Hepatocyte (in vitro differentiated cells): ENCODE measurements at regions not wholly inside any gene's neighbourhood (a gene's known extent, or its start where the extent isn't known, plus 50 kb on each side); places are given as distances from the start of the nearest gene placed in this dataset.

Experiments
- DNase-seq: peaks from one replicate; pipeline ENCODE4 v3.0.0-alpha.2; 2016; ENCODE audit warnings: low spot score
- H2AFZ ChIP-seq: fragments of 200-600 bp; sonication (generic); 2 replicates; pipeline ENCODE4 v1.6.0; 2016; ENCODE audit warnings: antibody characterized with exemption, mild to moderate bottlenecking
- H3K27ac ChIP-seq: fragments of 200-600 bp; sonication (generic); 2 replicates; pipeline ENCODE4 v1.5.1; 2016; ENCODE audit warnings: mild to moderate bottlenecking
- H3K27me3 ChIP-seq: fragments of 200-600 bp; sonication (generic); 2 replicates; pipeline ENCODE4 v1.6.1; 2016
- H3K36me3 ChIP-seq: fragments of 200-600 bp; sonication (generic); replicated peaks from 2 replicates; pipeline ENCODE4 v1.5.1; 2016; ENCODE audit warnings: low read depth; ENCODE audit not compliant: insufficient read depth
- H3K4me1 ChIP-seq: fragments of 200-600 bp; sonication (generic); 2 replicates; pipeline ENCODE4 v1.5.1; 2016; ENCODE audit warnings: mild to moderate bottlenecking, moderate library complexity; ENCODE audit not compliant: insufficient read depth
- H3K4me2 ChIP-seq: fragments of 200-600 bp; sonication (generic); 2 replicates; pipeline ENCODE4 v1.6.0; 2016
- H3K4me3 ChIP-seq: fragments of 200-600 bp; sonication (generic); 2 replicates; pipeline ENCODE4 v1.5.1; 2016; ENCODE audit warnings: mild to moderate bottlenecking
- H3K79me2 ChIP-seq: fragments of 200-600 bp; sonication (generic); 2 replicates; pipeline ENCODE4 v1.6.0; 2017; ENCODE audit warnings: mild to moderate bottlenecking
- H3K9me2 ChIP-seq: fragments of 200-600 bp; sonication (generic); replicated peaks from 2 replicates; pipeline ENCODE4 v1.6.0; 2017; ENCODE audit warnings: mild to moderate bottlenecking; ENCODE audit not compliant: insufficient read depth
- H3K9me3 ChIP-seq: fragments of 200-600 bp; sonication (generic); 2 replicates; pipeline ENCODE4 v1.5.1; 2016; ENCODE audit warnings: low read depth, mild to moderate bottlenecking
- H4K20me1 ChIP-seq: fragments of 200-600 bp; sonication (generic); 2 replicates; pipeline ENCODE4 v1.6.0; 2016; ENCODE audit warnings: mild to moderate bottlenecking; ENCODE audit not compliant: insufficient read depth, poor library complexity, severe bottlenecking
- EZH2 ChIP-seq: fragments of 200-600 bp; sonication (generic); IDR thresholded peaks from 2 replicates; pipeline ENCODE4 v1.6.1; 2016; ENCODE audit warnings: antibody characterized with exemption, mild to moderate bottlenecking, borderline replicate concordance
- EZH2phosphoT487 ChIP-seq: fragments of 200-600 bp; sonication (generic); IDR thresholded peaks from one replicate; pipeline ENCODE4 v1.6.1; 2018; ENCODE audit warnings: antibody characterized with exemption, mild to moderate bottlenecking, low read depth, moderate library complexity; ENCODE audit not compliant: unreplicated experiment, severe bottlenecking
- WGBS: methylation state at CpG from one replicate; pipeline ENCODE4 v1.1.6; 2016; ENCODE audit warnings: low lambda C conversion rate; ENCODE audit errors: missing lambda C conversion rate; 5-methylcytosine and 5-hydroxymethylcytosine counted together
- TF ChIP-seq, protein P1 (sequence below): fragments of 200-600 bp; sonication (generic); IDR thresholded peaks from 2 replicates; pipeline ENCODE4 v1.5.1; 2016; ENCODE audit warnings: antibody characterized with exemption, mild to moderate bottlenecking; ENCODE audit not compliant: poor library complexity

- Histone ChIP-seq H3K9me2 (no peaks in the 10 kb centered on the region), H3K27me3 (no peaks in the 10 kb centered on the region), H3K9me3 (no peaks in the 10 kb centered on the region), H2AFZ (no peak overlapping the region), H3K36me3 (no peaks in the 10 kb centered on the region), H3K4me1 (no peaks in the 10 kb centered on the region), H3K79me2 (no peaks in the 10 kb centered on the region), H4K20me1 (no peaks in the 10 kb centered on the region), H3K4me3 (no peak overlapping the region), H3K4me2 (no peak overlapping the region), H3K27ac (no peak overlapping the region)
- 59% methylated on average over 1 of the region's 1 CpG for WGBS
- no peak for DNase-seq
- TF ChIP-seq EZH2phosphoT487 (no peak), EZH2 (no peak)
- TF ChIP-seq, protein P1, sequence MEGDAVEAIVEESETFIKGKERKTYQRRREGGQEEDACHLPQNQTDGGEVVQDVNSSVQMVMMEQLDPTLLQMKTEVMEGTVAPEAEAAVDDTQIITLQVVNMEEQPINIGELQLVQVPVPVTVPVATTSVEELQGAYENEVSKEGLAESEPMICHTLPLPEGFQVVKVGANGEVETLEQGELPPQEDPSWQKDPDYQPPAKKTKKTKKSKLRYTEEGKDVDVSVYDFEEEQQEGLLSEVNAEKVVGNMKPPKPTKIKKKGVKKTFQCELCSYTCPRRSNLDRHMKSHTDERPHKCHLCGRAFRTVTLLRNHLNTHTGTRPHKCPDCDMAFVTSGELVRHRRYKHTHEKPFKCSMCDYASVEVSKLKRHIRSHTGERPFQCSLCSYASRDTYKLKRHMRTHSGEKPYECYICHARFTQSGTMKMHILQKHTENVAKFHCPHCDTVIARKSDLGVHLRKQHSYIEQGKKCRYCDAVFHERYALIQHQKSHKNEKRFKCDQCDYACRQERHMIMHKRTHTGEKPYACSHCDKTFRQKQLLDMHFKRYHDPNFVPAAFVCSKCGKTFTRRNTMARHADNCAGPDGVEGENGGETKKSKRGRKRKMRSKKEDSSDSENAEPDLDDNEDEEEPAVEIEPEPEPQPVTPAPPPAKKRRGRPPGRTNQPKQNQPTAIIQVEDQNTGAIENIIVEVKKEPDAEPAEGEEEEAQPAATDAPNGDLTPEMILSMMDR: no peak
Measured at GRCh38 chr6:117156741-117157140, 108.6 kb upstream of the VGLL2 start.

GRCh38 chr6:117157448-117157847, 107.9 kb upstream of the VGLL2 start:
- no peaks in the 10 kb centered on the region for H3K9me3 ChIP-seq
- TF ChIP-seq EZH2 (no peak), EZH2phosphoT487 (no peak)
- TF ChIP-seq, protein P1: no peak
- WGBS: 54% methylated on average over 3 of the region's 3 CpGs
- no peaks in the 10 kb centered on the region for H4K20me1 ChIP-seq
- no peak overlapping the region for H2AFZ ChIP-seq
- H3K9me2 ChIP-seq: no peaks in the 10 kb centered on the region
- H3K27ac ChIP-seq: no peak overlapping the region
- no peaks in the 10 kb centered on the region for H3K36me3 ChIP-seq
- no peaks in the 10 kb centered on the region for H3K79me2 ChIP-seq
- no peak overlapping the region for H3K4me2 ChIP-seq
- no peaks in the 10 kb centered on the region for H3K27me3 ChIP-seq
- no peak overlapping the region for H3K4me3 ChIP-seq
- no peak for DNase-seq
- H3K4me1 ChIP-seq: no peaks in the 10 kb centered on the region

DNA sequence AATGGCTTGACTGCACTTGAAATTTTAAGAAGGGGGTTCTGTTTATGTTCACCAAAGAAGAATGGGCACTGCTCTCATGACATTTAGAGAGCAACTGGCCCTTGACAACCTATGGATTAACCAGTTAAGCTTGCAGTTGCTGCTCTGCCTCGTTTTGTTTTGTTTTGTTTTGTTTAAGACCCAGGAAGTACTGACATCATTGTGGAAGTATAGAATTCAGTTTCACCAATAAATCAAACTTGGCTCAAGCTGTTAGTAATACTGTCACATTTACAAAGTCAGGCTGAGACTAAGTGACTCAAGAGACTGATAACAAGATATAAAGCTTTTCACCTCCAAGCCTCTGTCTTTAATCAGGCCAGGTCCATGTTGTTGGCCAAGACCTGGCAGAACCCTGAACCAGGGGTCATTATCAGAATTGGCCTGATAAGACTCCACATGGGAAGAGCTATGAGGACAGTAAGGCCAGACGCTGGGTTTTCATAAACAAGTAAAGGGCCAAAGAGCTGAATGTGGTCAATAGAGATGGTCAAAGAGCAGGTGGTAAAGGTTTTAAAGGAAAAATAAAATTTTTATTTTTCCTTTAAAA, 99.4 kb upstream of the VGLL2 start:
- Histone ChIP-seq H3K27me3 (no peaks in the 10 kb centered on the region), H3K36me3 (no peaks in the 10 kb centered on the region), H3K4me1 (no peaks in the 10 kb centered on the region), H3K27ac (no peak overlapping the region), H4K20me1 (no peaks in the 10 kb centered on the region), H3K79me2 (no peaks in the 10 kb centered on the region), H3K4me3 (no peak overlapping the region), H3K9me2 (no peaks in the 10 kb centered on the region), H2AFZ (no peak overlapping the region), H3K9me3 (no peaks in the 10 kb centered on the region), H3K4me2 (no peak overlapping the region)
- DNase-seq: no peak
- WGBS: 25% methylated on average over 2 of the region's 2 CpGs
- TF ChIP-seq EZH2phosphoT487: no peak
- TF ChIP-seq EZH2: no peak
- TF ChIP-seq, protein P1: no peak
